Right atrium auricular region (tissue), 2 donors: ENCODE measurements at regions not wholly inside any gene's neighbourhood (a gene's known extent, or its start where the extent isn't known, plus 50 kb on each side); places are given as distances from the start of the nearest gene placed in this dataset.

Experiments used
- DNase-seq: peaks from one replicate; pipeline ENCODE4 v3.0.0-alpha.2; 2019; ENCODE audit warnings: low spot score
- H3K27ac ChIP-seq, 2 donors: fragments of 200-600 bp; sonication (generic); 1 replicate in 1 of 2; 2 replicates in 1 of 2; pipeline ENCODE4 v1.5.1; 2016 to 2019
- H3K27me3 ChIP-seq, 2 donors: fragments of 200-600 bp; sonication (generic); one replicate each; pipeline versions ENCODE4 v1.5.1 to v1.6.0; 2017 to 2019
- H3K36me3 ChIP-seq: fragments of 200-600 bp; sonication (generic); one replicate; pipeline ENCODE4 v1.5.1; 2016
- H3K4me1 ChIP-seq, 2 donors: fragments of 200-600 bp; sonication (generic); one replicate each; pipeline versions ENCODE4 v1.5.1 to v1.6.0; 2017 to 2019
- H3K4me3 ChIP-seq, 2 donors: fragments of 200-600 bp; sonication (generic); 1 replicate in 1 of 2; 2 replicates in 1 of 2; pipeline ENCODE4 v1.5.1; 2017 to 2019; ENCODE audit warnings: mild to moderate bottlenecking in 1 of 2, moderate library complexity in 1 of 2
- H3K9me3 ChIP-seq, 2 donors: fragments of 200-600 bp; sonication (generic); one replicate each; pipeline ENCODE4 v1.5.1; 2019
- CTCF ChIP-seq, 2 donors: fragments of 200-600 bp; sonication (generic); IDR thresholded peaks; one replicate each; pipeline ENCODE4 v1.5.1; 2019; ENCODE audit warnings: antibody characterized with exemption in 2 of 2

DNA sequence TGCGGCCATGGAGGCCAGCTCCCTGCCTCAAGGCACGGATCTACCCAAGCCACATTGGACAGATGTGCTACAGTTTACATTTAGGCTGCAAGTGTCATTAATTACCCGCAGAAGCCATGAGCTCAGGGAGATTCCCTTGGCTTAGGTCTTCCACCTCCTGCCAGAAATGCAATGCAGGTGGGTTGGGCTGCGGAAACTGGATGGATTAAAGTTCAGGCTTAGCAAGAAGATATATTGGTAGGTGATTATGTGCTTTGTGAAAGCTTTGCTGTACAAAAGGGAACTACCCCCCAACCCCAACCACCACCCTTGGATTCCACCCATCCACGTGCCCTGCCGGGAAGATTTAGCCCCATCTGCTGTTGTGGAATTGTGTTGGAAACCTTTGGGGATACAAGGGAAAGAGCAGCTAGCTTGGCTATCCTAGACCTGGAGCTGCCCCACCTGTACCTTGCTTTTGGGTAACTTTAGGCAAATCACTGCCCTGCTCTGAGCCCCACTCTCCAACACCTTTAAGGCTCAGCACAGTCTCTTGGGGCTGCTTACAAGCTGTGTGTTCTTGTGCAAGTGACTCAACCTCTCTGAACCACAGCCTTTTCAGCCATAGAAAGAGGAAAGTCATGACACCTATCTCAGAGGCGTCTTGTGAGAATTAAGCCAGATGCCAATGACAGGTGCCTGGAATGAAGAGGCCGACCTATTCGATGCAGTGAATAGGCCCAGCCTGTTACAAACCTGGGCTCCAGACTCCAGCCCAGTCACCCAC, 141.6 kb upstream of the GLI2 start:
- H3K27me3 ChIP-seq, result no peaks in the 10 kb centered on the region
- no peaks in the 10 kb centered on the region for H3K9me3 ChIP-seq
- no peak for DNase-seq
- no peak for TF ChIP-seq CTCF (IDR thresholded peaks at IDR 0.05)
- H3K27ac ChIP-seq, result no peak overlapping the region
- H3K36me3 ChIP-seq, result no peaks in the 10 kb centered on the region
- peaks cover 0 to 19% of the 10 kb centered on the region in 2 donors for H3K4me1 ChIP-seq
- no peak overlapping the region for H3K4me3 ChIP-seq

- no peak for DNase-seq
- Histone ChIP-seq H3K27me3 (no peaks in the 10 kb centered on the region), H3K36me3 (no peaks in the 10 kb centered on the region), H3K4me1 (peaks cover 0 to 19% of the 10 kb centered on the region in 2 donors), H3K4me3 (no peak overlapping the region), H3K9me3 (no peaks in the 10 kb centered on the region), H3K27ac (no peak overlapping the region)
- TF ChIP-seq CTCF (IDR thresholded peaks at IDR 0.05), result no peak
These were observed 140.6 kb upstream of the GLI2 start for GRCh38 chr2:120594856-120595685.

- Histone ChIP-seq H3K27ac (no peak overlapping the region), H3K4me1 (peaks cover 0 to 19% of the 10 kb centered on the region in 2 donors), H3K27me3 (no peaks in the 10 kb centered on the region), H3K36me3 (no peaks in the 10 kb centered on the region), H3K4me3 (no peak overlapping the region), H3K9me3 (no peaks in the 10 kb centered on the region)
- TF ChIP-seq CTCF (IDR thresholded peaks at IDR 0.05), result no peak
- no peak for DNase-seq
These were observed 139.9 kb upstream of the GLI2 start for GRCh38 chr2:120595739-120596138.

- Histone ChIP-seq H3K4me1 (peaks cover 0 to 19% of the 10 kb centered on the region in 2 donors), H3K27ac (peak overlapping the region in 1 of 2 donors; percentile 14), H3K9me3 (no peaks in the 10 kb centered on the region), H3K4me3 (no peak overlapping the region), H3K27me3 (no peaks in the 10 kb centered on the region), H3K36me3 (no peaks in the 10 kb centered on the region)
- no peak for TF ChIP-seq CTCF (IDR thresholded peaks at IDR 0.05)
- no peak for DNase-seq
These were observed 139.4 kb upstream of the GLI2 start for GRCh38 chr2:120596191-120596811.

GRCh38 chr2:120596990-120597594, 138.6 kb upstream of the GLI2 start:
- H3K36me3 ChIP-seq, result no peaks in the 10 kb centered on the region
- peak overlapping the region in 1 of 2 donors; percentile 14 for H3K27ac ChIP-seq
- no peaks in the 10 kb centered on the region for H3K9me3 ChIP-seq
- TF ChIP-seq CTCF (IDR thresholded peaks at IDR 0.05), result no peak
- DNase-seq, result peak; percentile 84
- no peaks in the 10 kb centered on the region for H3K27me3 ChIP-seq
- peaks cover 0 to 19% of the 10 kb centered on the region in 2 donors for H3K4me1 ChIP-seq
- H3K4me3 ChIP-seq, result no peak overlapping the region
